Peyer's patch (tissue), 4 donors: ENCODE measurements at regions not wholly inside any gene's neighbourhood (a gene's known extent, or its start where the extent isn't known, plus 50 kb on each side); places are given as distances from the start of the nearest gene placed in this dataset.

Experiments
- DNase-seq, 3 donors: peaks; one replicate each; pipeline ENCODE4 v3.0.0-alpha.2; 2017 to 2019
- H3K27ac ChIP-seq, 4 donors: fragments of 200-600 bp; sonication (generic); one replicate each; pipeline ENCODE4 v1.5.1; 2016 to 2019
- H3K27me3 ChIP-seq, 2 donors: fragments of 200-600 bp; sonication (generic); one replicate each; pipeline ENCODE4 v1.5.1; 2019
- H3K36me3 ChIP-seq, 3 donors: fragments of 200-600 bp; sonication (generic); one replicate each; pipeline ENCODE4 v1.5.1; 2016 to 2019
- H3K4me1 ChIP-seq, 4 donors: fragments of 200-600 bp; sonication (generic); one replicate each; pipeline ENCODE4 v1.5.1; 2016 to 2019
- H3K4me3 ChIP-seq, 4 donors: fragments of 200-600 bp; sonication (generic); 1 replicate in 3 of 4; 2 replicates in 1 of 4; pipeline ENCODE4 v1.5.1; 2016 to 2019; ENCODE audit warnings: mild to moderate bottlenecking in 1 of 4
- H3K9me3 ChIP-seq, 4 donors: fragments of 200-600 bp; sonication (generic); one replicate each; pipeline ENCODE4 v1.5.1; 2016 to 2019; ENCODE audit warnings: mild to moderate bottlenecking in 1 of 4
- POLR2A ChIP-seq, 2 donors: fragments of 450-650 bp; IDR thresholded peaks; one replicate each; pipeline ENCODE4 v1.5.1; 2017; ENCODE audit warnings: antibody characterized with exemption in 2 of 2, mild to moderate bottlenecking in 2 of 2, moderate library complexity in 2 of 2
- TF ChIP-seq, protein P1 (sequence below), 6 experiments: fragments of 450-650 bp in 4 of 6; fragments of 200-600 bp in 2 of 6; sonication (generic) in 1 of 6; IDR thresholded peaks; one replicate each; pipeline ENCODE4 v1.5.1; 2017 to 2019; ENCODE audit warnings: antibody characterized with exemption in 6 of 6, mild to moderate bottlenecking in 3 of 6, moderate library complexity in 1 of 6

DNA sequence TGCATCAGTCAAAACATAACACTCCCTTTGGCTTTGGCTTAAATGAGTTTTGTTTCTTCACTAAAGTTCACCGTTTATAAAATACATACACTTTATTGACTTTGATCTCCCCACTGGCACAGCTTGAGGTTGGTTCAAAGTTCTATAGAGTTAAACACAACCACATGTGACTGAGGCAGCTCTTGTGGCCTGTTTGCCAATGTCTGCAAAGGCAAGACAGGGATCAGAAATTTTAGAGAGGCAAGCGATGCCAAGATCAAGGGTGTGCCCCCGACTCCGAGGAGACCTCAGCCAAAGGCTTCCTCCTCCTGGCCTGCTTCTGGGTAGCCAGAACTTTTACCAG, 129.8 kb upstream of the JCAD start:
- no peaks in the 10 kb centered on the region for H3K27me3 ChIP-seq
- DNase-seq, result no peak
- no peak overlapping the region for H3K27ac ChIP-seq
- H3K36me3 ChIP-seq, result no peaks in the 10 kb centered on the region
- no peaks in the 10 kb centered on the region for H3K9me3 ChIP-seq
- no peak for TF ChIP-seq POLR2A (IDR thresholded peaks at IDR 0.05)
- TF ChIP-seq, protein P1, sequence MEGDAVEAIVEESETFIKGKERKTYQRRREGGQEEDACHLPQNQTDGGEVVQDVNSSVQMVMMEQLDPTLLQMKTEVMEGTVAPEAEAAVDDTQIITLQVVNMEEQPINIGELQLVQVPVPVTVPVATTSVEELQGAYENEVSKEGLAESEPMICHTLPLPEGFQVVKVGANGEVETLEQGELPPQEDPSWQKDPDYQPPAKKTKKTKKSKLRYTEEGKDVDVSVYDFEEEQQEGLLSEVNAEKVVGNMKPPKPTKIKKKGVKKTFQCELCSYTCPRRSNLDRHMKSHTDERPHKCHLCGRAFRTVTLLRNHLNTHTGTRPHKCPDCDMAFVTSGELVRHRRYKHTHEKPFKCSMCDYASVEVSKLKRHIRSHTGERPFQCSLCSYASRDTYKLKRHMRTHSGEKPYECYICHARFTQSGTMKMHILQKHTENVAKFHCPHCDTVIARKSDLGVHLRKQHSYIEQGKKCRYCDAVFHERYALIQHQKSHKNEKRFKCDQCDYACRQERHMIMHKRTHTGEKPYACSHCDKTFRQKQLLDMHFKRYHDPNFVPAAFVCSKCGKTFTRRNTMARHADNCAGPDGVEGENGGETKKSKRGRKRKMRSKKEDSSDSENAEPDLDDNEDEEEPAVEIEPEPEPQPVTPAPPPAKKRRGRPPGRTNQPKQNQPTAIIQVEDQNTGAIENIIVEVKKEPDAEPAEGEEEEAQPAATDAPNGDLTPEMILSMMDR (IDR thresholded peaks at IDR 0.05), result no peak
- H3K4me1 ChIP-seq, result peaks cover 0 to 13% (median 0%) of the 10 kb centered on the region in 4 donors
- no peak overlapping the region for H3K4me3 ChIP-seq

DNA sequence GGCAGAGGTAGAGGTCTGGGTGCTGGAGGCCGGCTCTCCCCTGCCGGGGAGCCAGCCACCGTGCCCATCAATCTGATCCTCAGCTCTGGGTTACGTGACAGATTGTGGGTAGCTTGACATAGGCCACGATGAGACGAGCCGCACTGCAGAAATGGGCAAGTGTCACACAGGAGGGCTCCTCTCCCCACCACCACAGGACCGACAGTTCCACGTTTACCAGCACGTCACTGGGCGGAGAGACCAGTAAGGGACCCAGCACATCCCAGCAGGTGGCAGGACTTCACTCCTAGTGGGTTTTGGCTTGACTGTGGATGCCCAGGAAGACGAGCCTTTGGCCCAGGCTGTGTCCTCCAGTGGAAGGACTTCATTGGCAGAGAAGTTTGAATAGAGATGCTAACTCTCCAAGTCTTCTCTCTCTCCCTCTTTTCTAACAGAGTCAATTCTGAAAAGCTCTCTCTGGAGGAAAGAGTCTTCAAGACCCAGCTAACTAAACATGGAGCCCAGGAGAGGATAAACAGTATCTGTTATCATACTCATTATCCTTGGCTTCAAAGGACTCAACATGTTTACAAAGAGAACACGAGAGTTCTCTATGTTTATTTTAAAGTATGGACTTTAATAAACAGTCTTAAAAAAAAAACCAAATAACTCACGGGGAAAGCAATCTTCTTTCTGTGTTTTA, 129.3 kb upstream of the JCAD start:
- Histone ChIP-seq H3K27ac (peak overlapping the region in 2 of 4 donors; percentile 40 to 47), H3K4me3 (no peak overlapping the region), H3K36me3 (no peaks in the 10 kb centered on the region), H3K27me3 (no peaks in the 10 kb centered on the region), H3K4me1 (peaks cover 0 to 13% (median 0%) of the 10 kb centered on the region in 4 donors), H3K9me3 (no peaks in the 10 kb centered on the region)
- DNase-seq, result no peak
- TF ChIP-seq, protein P1 (IDR thresholded peaks at IDR 0.05), result no peak
- no peak for TF ChIP-seq POLR2A (IDR thresholded peaks at IDR 0.05)

DNA sequence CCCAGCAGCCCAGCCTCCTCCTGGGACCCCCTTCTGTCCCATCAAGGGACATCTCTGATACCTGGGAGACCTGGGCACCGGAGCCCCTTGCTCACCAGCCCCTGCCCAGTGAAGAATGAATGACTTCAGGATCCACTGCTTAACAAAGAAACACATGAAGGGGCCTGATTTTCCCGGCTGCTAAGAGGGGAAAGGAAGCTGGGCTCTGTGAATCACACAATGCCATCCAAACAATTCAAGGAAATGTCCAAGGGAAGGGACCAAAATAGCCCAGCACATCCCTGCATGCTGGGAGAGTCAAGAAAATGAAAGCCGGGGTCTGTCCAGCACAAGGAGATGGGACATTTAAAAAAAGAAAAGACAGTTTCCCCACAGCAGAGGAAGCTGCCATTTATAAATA, 128.7 kb upstream of the JCAD start:
- peaks cover 0 to 13% (median 0%) of the 10 kb centered on the region in 4 donors for H3K4me1 ChIP-seq
- TF ChIP-seq, protein P1 (IDR thresholded peaks at IDR 0.05), result no peak
- TF ChIP-seq POLR2A (IDR thresholded peaks at IDR 0.05), result no peak

DNA sequence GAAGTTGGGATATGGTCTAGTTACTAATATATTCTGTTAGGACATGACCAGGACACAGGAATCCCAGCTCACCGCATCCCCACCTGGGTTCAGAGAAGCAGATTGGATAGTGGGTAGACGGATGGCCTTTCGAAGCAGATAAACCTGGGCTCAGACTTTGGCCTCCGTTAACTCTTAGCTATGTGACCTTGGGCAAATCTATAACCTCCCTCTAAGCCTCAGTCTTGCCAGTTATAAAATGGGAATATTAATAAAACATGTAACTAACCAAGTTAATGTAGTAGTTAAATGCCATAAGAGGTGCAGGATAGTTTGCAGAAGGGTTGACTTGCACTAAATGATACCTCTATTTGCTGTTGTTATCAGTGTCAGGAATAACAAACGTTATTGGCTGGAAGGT, 127.6 kb upstream of the JCAD start:
- Histone ChIP-seq H3K4me1 (peaks cover 0 to 13% (median 0%) of the 10 kb centered on the region in 4 donors), H3K27ac (peak overlapping the region in 2 of 4 donors; percentile 33 to 60), H3K9me3 (no peaks in the 10 kb centered on the region), H3K27me3 (no peaks in the 10 kb centered on the region), H3K36me3 (no peaks in the 10 kb centered on the region), H3K4me3 (peak overlapping the region in 2 of 4 donors; percentile 26 to 35)
- DNase-seq, result no peak
- TF ChIP-seq, protein P1 (IDR thresholded peaks at IDR 0.05), result no peak
- TF ChIP-seq POLR2A (IDR thresholded peaks at IDR 0.05), result no peak

More for the DNA sequence above, 128.7 kb upstream of the JCAD start:
- Histone ChIP-seq H3K4me3 (no peak overlapping the region), H3K36me3 (no peaks in the 10 kb centered on the region), H3K9me3 (no peaks in the 10 kb centered on the region), H3K27ac (peak overlapping the region in 1 of 4 donors; percentile 47), H3K27me3 (no peaks in the 10 kb centered on the region)
- DNase-seq, result no peak

DNA sequence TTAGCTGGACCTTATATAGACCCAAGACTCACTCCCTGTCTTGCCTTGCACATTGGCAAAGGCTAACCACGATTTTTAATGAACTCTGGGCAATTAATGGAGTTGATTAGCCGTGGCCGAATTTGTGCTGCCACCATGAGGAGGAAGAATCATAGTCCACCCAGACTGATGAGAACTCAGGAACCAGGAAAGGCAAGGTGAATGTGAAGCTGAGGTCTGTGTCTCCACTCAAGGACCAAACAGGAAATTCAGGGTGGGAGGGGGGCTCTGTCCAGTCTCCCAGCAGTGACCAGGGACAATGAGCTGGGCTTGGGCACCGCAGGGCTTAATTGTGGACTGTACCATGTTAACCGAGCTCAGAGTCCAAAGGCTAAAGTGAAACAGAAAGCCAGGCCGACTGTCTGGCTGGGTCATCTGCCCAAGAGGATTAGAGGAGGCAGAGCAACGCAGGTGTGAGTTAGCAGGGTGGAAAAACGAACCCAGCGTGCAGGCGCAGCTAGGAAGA, 127.0 kb upstream of the JCAD start:
- peak overlapping the region in 2 of 4 donors; percentile 26 to 35 for H3K4me3 ChIP-seq
- no peak for TF ChIP-seq POLR2A (IDR thresholded peaks at IDR 0.05)
- TF ChIP-seq, protein P1 (IDR thresholded peaks at IDR 0.05), result peak in 2 of 6 experiments; percentile 13 to 24
- H3K36me3 ChIP-seq, result no peaks in the 10 kb centered on the region
- H3K4me1 ChIP-seq, result peaks cover 0 to 13% (median 0%) of the 10 kb centered on the region in 4 donors
- H3K27ac ChIP-seq, result peak overlapping the region in 2 of 4 donors; percentile 33 to 60
- no peaks in the 10 kb centered on the region for H3K9me3 ChIP-seq
- DNase-seq, result peak in 2 of 3 donors; percentile 61 to 76
- H3K27me3 ChIP-seq, result no peaks in the 10 kb centered on the region
